Right renal pelvis (tissue), 4 donors: ENCODE measurements at regions not wholly inside any gene's neighbourhood (a gene's known extent, or its start where the extent isn't known, plus 50 kb on each side); places are given as distances from the start of the nearest gene placed in this dataset.

ENCODE experiments used
- DNase-seq, 4 donors: peaks; one replicate each; pipeline ENCODE4 v3.0.0-alpha.2; 2013; ENCODE audit warnings: low read depth in 4 of 4, low spot score in 3 of 4, missing footprints in 1 of 4

DNA sequence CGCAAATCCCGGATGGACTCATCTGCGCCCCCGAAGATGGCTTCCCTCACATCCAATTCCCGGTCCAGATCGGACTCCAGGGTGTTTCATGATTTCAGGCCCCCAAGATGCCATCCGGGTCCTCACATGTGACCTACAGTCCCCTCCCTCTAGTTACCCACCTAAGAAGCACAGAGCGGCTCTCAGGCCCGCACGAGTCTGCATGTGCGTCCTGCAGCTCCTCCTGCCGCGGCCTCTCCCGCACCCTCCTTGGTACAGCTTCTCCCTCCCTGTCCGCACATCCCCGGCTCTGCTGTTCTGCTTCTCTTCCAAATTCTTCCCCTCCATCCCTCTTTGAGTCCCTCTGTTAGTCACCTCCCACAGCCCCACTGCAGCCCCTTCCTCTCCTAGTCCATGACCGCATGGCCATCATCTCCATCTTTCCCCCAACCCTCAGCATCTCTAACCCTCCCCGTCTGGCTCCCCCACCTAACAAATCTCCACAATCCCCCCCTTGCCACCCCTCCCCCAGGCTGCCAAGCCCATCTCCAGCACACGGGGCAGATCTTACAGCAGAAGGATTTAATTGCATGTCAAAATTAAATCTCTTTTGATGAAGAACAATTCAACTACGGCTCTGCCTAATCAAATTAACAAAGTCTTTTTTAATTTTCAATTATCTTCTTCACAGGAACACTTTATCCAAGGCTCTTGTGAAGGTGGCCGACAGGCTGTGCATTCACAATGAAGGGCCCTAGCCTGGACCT is 231.0 kb downstream of the RBFOX3 start:
- DNase-seq: no peak

DNA sequence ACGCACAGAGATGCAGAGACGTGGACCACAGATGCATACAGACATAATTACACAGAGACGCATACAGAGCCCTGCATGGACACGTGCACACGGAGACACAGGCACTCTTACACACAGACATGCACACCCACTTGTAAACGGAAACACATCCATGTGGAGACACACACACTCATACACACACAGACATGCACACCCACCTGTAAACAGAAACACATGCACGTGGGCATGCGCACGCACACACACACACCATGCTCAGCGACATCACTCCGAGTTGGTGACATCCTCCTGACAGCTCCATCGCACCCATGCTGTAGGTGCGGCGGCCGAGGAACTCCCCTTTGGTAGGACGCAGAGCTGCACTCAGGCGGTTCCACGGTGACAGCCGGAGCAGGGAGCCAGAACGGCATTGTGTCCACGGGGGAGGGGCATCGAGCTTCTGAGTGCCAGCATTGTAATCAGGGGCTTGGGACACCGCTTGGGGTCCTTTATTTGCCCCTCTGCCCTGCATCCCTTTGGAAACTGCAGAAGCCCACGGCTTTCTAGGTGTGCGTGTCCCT is 233.5 kb downstream of the RBFOX3 start:
- DNase-seq: no peak

DNA sequence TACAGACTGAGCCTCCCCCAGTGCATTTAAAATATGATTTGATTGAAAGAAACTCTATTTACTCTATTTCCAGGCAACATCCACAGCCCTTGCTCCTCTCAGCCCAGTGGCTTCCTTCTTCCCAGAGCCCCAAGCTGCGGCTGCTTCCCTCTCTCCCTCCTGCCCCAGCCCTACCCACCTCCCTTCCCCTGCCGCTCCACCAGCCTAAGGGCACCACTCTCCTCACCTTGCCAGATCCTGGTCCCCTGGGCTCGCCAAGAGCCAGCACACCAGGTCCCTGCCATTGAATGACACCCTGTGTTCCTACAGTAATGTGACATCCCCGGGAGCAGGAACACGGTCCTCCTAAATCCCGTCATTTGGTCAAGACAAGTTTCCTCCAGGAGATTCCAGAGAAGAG is 236.0 kb downstream of the RBFOX3 start:
- DNase-seq: no peak

DNA sequence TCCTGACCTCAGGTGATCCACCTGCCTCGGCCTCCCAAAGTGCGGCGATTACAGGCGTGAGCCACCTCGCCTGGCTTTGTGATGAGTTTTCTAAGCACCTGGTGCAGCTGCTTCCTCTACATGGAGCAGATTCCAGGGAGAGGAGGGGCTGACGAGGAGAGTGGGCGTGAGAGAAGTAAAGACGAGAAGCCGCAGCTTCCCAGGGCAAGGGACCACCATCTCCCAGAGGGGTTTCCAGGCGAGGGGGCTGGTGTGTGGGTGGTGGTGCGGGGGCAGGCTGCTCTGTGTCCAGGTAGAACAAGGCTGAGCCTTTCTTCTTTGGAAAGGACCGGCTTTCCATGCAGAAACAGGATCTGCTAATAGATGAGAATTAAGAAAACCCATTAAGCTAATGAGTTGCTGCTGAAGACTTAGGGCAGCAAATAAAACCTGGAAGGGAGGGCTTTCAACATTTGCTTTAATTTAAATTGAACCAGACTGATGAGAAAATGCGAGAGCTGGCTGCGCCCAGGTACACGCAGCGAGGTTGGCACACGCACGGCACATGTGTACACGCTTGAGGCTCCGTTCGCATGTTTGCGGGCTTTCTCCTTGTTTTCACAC is 236.7 kb downstream of the RBFOX3 start:
- no peak for DNase-seq

DNA sequence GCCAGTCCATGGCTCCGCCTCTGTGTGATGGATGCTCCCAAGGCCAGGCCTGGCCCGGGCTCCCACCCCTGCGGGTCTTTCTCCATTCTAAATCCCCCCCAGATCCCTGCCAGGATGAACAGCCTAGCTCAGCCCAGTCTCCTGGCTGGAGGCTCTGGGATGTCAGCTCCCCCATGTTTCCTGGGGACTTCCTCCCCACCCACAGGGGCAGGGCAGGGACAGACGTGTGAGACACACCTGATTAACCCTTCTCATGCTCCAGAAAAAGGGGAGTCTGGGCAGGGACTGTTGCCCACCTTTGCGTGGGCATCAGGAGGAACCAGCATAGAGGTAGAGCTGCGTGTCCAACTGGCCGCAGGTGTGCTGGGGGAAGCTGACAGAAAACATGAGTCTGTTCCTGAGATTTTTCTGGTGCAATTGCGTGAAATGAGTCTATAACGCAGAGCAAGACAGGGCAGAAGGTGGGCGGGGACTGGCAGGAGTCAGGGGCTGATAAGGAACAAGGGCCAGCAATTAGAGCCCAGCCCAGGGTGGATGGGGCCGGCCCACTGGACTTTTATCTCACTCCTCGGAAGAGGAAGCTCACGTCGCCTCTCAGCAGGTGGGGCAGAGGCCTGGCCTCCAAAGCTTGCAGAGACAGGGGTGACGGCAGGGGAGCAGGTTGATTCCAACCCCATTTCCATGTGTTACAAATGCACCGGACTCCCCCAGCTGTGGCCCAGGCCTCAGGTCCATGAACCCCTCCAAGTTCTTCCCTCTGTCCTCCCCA is 238.2 kb downstream of the RBFOX3 start:
- DNase-seq: no peak

DNA sequence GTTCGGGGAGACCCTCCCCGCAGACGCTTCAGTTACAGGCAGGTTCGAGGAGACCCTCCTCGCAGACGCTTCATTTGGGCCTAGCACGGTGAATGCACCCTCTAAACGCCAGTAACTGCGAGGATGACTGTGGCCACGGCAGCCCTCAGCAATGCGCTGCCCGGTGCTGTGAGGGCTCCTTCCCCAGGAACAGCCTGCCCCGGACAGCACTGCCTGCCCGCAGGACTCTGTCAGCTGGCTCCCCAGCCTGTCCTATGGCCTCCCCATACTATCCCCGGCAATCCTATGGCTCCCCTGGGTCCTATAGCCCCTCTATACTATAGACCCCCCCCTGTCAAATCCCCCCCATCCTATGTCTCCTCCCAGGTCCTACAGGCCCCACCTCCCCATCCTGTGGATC is 238.9 kb downstream of the RBFOX3 start:
- DNase-seq: no peak

DNA sequence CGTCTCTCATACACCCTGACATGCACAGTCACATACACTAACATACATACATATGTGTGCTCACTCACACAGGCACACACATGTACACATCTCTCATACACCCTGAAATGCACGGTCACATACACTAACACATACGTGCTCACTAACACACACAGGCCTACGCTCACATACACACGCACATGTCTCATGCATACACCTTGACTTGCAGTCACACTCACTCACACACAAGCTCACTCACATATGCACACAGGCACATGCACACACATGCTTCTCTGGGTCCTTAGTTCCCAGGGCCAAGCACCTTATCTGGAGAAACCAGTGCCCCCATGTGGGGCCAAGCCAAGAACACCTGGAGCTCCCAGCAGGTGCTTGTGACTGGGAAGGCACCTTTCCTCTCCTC is 240.3 kb downstream of the RBFOX3 start:
- no peak for DNase-seq

DNA sequence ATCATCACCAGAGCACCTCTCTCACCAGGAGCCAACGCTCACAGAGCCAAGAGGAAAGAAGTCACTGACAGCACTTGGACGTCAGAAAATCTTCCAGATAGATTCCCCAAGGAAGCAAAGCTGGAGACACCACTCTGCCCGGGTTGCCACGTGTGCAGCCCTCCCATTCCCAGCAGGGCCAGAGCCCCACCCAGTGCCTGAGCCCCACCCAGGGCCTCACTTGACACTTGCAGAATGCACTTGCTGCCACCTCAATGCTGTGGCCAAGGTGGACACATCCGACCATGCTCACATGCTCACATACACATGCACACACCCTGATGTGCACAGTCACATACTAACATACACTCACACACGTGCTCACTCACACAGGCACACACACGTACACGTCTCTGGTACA is 240.7 kb downstream of the RBFOX3 start:
- no peak for DNase-seq

DNA sequence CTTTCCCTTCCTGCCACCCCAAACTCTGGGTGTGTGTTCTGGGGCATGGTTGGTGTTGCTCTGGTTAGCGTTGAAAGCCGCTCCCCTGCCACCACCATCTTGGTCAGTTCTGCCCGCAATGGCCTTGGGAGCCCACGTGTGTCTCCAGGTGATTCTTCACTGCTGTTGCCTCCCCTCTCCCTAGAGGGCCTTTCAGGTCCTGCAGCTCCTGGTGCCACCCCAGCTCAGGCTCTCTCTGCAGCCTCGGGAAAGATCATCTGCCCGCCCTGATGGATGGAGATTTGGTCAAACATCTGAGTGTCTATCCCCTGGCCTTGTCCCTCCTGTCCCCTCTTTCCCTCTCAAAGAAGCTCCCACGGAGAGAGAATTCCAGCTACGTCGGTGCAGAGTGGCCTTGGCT is 241.3 kb downstream of the RBFOX3 start:
- DNase-seq: no peak

DNA sequence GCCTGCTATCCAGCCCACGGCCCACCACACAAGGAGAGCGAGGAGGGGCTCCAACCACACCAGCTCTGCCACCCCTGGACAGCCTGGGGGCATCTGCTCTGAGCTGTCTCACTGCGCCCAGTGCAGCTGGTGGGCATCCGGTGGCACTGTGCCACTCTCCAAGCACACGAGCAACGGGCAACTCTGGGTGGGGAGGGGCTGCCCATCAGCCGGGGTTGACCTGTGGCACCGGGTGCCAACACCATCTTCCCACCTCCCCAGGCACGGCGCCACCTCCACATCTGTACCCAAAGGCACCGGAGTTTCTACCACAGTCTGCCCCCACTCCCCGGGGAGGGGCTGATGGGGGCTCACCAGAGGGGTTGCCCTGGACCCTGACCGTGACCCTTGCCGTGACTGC is 241.8 kb downstream of the RBFOX3 start:
- no peak for DNase-seq

DNA sequence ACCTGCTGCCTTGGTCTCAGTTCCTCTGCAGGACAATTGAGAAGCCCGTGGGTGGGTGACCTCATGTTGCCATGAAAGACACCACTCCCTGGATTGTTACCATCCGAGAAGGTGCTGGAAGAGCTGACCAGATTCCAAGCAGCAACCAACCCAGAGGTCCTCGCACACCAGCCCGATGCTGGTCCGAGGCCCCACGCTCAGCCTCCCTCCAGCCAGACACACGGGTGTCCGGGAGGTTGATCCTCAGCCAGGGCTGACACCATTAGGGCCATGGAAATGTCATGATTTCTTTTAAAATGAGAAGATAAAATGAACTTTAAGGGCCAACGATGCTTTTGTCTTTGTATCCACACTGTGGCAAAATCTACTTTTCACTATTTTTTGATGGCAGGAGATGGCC is 242.3 kb downstream of the RBFOX3 start:
- no peak for DNase-seq

DNA sequence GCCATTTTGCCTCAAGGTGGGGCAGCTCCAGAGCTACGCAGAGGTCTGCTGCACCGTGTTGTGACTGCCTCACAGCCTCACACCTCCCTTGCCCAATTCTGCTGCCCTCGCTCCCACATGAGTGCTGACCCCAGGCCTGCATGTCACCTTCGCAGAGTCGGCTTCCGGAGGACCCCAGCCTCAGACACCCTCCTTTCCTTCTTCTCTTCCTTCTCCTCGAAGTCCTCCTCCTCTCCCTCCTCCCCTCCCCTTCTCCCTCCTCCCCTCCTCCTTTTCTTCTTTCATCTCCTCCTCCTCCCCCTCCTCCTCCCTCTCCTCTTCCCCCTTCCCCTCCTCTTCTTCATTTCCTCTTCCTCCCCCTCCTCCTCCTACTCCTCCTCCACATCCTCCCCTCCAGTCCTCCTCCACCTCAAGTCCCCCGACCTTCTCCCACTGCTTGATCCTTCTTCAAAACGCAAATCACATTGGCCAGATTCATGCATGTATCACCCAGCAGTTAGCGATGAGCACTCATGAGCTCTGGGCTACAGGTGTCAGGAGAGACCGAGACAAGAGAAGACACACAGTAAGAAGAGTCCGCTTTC is 243.8 kb downstream of the RBFOX3 start:
- no peak for DNase-seq

DNA sequence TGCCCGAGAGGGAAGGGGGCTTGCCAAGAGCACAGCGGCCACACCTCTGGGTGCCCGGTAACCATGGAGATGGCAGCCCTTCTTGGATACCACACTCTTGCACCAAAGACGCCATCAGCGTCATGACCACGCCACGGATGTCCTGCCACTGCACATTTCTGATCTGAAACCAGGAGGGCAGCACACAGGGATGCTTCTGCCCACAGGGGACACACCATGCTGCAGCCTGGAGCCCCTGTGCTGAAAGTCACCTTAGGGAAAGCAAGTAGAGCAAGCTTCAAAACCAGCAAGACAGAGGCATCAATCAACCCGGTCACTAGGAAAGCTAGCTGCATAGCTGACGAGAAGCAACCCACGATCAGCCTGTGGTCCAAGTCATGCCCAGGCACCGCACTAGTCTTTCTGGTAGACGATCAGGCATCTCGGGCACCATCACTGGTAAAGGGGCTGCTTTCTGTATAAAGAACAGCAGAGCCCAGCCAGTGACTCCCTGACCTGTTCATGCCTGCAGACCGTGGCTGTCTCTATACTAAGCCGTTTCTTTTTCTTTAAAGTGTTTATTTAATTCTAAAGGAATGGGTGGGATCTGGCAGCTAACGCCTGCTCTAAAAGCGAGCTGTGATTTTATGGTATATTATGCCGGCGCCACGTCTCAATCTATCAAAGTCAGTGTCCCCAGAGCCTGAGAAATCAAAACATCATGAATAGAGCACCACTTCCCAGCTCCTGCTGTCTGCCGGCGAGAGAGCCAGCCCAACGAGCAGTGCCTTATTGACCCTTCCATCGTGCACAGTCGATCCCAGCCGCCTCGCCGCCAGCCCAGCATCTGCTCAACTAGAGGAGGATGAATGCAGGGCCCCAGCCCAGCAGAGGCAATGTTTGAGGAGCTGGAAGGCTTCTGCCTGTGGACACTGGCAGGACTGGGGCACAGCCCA is 244.7 kb downstream of the RBFOX3 start:
- DNase-seq: peak in 1 of 4 donors; percentile 10

DNA sequence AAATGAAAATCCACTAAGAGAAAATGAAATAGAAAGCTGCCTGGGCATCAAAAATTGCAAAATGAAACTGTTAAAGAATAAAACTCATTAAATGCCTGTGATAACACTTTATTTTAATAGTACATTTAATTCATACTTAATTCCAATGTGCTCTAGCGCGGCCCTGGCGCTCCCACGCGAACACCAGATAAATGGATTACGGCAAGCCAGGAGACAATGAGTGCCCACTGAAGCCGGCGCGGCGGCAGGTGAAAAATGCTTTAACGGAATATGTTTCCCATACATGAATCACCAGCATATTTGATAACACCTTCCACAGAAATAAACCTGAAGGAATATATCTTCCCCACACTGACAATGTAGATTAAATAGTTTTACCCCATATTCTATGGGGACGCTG is 245.5 kb downstream of the RBFOX3 start:
- DNase-seq: no peak

DNA sequence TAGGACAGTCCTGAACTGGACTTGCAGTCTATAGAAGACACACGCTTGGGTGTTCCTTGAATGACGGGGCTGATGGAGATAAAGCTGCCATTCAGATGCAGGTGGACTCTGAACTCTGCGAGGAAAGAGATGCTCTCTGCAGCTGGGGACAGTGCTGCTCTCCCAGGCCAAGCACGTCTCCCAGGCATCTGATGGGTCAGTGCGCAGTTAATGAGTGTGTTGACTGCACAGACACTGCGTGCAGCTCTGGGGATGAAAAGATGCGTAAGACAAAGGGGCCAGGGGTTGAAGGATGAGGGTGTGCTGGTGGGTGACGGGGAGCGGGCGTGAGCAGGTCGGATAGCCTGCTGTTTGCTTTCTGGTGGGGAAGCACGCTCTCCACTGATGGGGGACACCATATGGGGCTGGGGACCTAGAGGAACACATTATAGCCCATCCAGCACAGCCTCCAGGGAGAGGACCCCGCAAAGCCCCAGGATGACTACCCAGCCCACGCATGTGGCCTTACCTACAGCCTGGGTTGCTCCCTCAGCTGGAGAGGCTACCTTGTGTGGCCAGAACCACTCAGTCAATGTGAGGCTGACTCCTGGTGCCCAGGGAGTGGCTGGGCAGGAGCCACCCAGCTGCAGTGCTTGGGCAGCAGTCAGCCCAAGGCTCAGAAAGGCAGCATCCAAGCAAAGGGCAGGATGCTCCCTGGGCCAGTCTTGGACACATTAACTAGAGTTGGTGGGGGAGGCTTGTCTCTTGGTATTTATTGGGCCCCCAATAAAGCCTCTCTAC is 246.3 kb downstream of the RBFOX3 start:
- DNase-seq: no peak

DNA sequence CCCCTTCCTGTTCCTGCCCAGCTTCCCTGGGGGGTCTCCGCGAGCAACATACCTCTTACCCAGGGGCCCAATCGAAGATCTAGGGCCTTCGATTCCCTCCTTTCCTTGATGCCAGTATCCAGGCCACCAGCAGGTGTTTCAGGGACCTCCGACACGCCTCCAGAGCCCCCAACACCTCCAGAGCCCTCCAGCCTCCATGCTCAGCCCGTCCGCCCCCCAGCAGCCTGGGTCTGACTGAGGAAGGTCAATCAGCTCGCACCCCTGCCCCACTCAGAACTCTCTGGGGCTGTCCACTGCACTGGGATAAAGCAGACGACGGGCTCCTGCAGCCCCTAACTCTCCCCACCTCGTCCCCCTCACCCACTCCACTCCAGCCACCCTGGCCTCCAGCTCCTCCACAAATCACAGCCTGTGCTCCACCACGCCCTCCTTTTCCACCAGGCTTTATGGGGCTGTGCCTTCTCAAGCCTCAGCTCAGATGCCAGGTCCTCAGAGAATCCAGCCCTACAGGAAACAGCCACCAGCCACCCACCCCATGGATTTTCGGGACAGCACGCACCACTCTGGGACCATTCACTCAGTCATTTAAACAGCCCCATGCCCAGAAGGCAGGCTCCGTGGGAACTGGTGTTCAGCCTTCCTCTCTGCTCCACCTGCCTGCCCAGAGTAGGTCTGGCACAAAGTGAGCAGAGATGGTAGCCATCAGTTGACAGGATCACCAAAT is 247.1 kb downstream of the RBFOX3 start:
- DNase-seq: no peak

DNA sequence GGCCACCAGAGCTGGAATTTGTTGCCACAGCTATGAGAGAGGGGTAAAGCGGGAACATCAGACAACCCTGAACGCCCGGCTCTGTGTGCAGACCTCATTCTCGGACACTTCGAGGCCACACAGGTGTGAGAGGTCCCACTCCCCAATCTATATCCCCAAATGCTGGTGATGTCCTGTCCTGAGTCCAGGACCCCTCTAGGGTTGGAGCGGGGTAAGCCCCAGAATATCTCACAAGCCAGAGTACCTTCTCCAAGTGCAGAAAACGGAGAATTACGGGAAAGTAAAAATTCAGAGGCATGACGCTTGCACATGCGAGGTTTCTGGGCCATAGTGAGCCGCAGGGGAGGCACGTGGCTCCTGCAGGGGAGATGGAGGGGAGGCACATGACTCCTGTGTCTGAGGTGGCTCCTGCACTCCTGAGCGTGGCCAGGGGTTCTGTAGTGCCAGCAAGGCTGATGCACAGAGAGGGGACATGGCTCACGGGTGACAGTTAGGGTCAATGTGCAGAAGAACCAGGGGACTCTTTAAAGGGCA is 248.0 kb downstream of the RBFOX3 start:
- no peak for DNase-seq
